ENCODE measurements at regions not wholly inside any gene's neighbourhood (a gene's known extent, or its start where the extent isn't known, plus 50 kb on each side); places are given as distances from the start of the nearest gene placed in this dataset.

DNA sequence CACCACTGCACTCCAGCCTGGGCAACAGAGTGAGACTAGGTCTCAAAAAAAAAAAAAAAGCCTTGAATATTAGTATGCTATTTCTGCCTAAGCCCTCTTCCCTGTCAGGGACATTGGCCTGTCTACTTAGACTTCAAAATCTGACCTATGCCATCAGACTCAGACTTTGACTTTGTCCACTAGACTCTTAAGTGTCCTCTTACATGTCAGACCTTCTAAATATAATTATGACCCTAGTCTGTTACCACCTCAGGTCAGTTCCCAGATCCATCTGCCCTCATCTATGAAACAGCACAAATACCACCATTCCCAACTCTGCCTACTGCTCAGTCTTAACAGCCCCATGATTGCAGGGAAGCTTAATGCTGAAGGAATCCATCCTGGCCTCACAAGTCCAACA lies 244.6 kb downstream of the ZEB2 start:
- H3K4me3 ChIP-seq (ENCODE audit: low read depth, low read length): no peak overlapping the region
- TF ChIP-seq, protein P1, sequence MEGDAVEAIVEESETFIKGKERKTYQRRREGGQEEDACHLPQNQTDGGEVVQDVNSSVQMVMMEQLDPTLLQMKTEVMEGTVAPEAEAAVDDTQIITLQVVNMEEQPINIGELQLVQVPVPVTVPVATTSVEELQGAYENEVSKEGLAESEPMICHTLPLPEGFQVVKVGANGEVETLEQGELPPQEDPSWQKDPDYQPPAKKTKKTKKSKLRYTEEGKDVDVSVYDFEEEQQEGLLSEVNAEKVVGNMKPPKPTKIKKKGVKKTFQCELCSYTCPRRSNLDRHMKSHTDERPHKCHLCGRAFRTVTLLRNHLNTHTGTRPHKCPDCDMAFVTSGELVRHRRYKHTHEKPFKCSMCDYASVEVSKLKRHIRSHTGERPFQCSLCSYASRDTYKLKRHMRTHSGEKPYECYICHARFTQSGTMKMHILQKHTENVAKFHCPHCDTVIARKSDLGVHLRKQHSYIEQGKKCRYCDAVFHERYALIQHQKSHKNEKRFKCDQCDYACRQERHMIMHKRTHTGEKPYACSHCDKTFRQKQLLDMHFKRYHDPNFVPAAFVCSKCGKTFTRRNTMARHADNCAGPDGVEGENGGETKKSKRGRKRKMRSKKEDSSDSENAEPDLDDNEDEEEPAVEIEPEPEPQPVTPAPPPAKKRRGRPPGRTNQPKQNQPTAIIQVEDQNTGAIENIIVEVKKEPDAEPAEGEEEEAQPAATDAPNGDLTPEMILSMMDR (IDR thresholded peaks at IDR 0.05; ENCODE audit: insufficient read depth, low read length): no peak
- DNase-seq (ENCODE audit: low read depth): no peak

DNA sequence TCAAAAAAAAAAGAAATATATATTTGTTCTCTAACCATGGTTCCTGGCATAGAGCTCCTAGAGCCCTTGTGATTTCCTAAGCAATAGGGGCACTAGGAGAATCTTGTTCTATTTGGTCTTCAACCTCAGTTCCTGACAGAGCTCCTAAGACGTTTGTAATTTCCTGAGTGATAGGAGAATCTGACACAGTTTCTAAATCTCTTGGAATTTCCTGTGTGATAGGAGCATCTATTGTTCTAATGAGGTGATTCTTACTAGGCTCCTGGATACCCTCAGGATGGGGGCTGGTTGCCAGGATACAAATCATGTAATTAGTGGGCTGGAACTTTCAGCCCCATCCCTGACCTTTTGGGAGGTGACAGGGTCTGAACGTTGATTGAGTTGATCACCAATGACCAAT lies 245.8 kb downstream of the ZEB2 start:
- TF ChIP-seq, protein P1 (IDR thresholded peaks at IDR 0.05; ENCODE audit: insufficient read depth, low read length): no peak
- H3K4me3 ChIP-seq (ENCODE audit: low read depth, low read length): no peak overlapping the region
- DNase-seq (ENCODE audit: low read depth): peak; percentile 12

DNA sequence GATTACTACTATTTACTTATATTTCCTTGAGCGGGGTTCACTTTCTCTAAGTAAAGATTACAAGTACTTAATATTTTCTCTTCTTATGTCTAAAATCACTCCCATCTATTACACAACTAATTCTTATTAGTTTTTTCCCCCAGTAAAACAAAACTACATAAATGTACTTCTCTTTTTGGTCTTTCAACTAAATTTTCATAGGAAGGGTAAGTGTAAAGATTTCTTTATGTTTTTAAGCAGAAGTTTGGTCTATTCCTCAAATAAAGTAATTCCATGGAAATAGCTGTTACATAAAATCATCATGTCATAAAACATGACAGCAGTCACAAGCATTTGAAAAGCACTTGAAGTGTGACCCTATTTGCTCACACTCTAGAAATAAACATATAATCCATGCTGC lies 249.0 kb downstream of the ZEB2 start:
- no peak overlapping the region for H3K4me3 ChIP-seq (ENCODE audit: low read depth, low read length)
- TF ChIP-seq, protein P1 (IDR thresholded peaks at IDR 0.05; ENCODE audit: insufficient read depth, low read length): no peak
- no peak for DNase-seq (ENCODE audit: low read depth)

DNA sequence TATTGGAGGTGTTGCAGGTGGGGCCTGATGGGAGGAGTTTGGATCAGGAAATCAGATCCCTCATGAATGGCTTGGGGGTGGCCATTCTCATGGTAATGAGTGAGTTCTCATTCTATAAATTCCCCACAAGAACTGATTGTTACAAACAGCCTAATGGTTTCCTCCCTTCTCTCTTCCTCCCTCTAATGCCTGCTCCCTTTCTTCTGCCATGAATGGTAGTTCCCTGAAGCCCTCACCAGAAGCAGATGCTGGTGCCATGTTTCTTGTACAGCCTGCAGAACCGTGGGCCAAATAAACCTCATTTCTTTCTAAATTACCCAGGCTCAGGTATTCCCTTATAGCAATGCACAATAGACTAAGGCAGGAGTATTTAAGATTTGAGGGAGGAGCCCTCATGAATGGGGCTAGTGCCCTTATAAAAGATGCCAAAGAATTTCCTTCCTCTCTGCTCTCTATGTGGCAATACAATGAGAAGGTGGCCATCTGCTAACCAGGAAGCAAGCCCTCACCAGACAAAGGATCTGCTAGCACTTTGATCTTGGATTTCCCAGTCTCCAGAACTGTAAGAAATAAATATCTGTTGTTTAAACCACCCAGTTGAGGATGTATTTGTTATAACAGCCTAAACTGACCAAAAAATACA lies 251.8 kb downstream of the ZEB2 start:
- H3K4me3 ChIP-seq (ENCODE audit: low read depth, low read length): no peak overlapping the region
- TF ChIP-seq, protein P1 (IDR thresholded peaks at IDR 0.05; ENCODE audit: insufficient read depth, low read length): no peak

DNA sequence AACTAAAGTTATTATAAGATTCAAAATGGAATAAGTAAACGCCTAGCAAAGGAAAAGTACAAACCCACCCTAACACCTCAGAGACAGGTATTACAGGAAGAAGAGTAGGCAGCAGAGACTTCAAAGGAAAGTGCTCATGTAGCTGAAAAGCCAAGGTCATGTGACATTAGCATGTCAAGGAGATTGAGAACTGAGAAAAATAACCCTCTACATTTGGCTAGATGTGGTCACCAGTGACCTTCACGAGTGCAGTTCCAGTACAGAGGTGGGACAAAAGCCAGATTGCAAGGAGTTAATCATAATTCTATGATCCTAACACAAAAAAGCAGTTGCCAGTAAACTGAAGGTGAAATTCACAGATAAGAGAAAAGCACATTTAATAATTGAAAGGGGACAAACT lies 252.7 kb downstream of the ZEB2 start:
- TF ChIP-seq, protein P1 (IDR thresholded peaks at IDR 0.05; ENCODE audit: insufficient read depth, low read length): no peak

More for the DNA sequence above, 251.8 kb downstream of the ZEB2 start:
- no peak for DNase-seq (ENCODE audit: low read depth)

DNA sequence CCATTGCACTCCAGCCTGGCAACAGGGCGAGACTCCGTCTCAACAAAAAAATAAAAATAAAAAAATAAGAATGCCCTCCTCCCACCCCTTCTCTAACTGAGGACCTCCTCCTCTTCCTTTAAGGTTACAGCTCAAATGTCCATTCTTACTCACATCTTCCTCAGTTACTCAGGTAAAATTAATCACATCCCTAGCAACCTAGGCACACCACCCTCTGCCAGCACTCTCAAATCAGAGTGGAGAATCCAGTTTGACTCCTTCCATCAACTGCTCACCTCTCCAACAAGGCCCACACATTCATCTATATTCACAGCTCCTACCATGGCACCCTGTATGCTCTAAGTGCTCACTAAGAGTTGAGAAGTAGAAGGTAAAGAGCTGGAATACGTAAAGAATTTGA lies 254.3 kb downstream of the ZEB2 start:
- H3K4me3 ChIP-seq (ENCODE audit: low read depth, low read length): no peak overlapping the region
- TF ChIP-seq, protein P1 (IDR thresholded peaks at IDR 0.05; ENCODE audit: insufficient read depth, low read length): no peak
- DNase-seq (ENCODE audit: low read depth): no peak

More for the DNA sequence above, 252.7 kb downstream of the ZEB2 start:
- no peak for DNase-seq (ENCODE audit: low read depth)
- no peak overlapping the region for H3K4me3 ChIP-seq (ENCODE audit: low read depth, low read length)

DNA sequence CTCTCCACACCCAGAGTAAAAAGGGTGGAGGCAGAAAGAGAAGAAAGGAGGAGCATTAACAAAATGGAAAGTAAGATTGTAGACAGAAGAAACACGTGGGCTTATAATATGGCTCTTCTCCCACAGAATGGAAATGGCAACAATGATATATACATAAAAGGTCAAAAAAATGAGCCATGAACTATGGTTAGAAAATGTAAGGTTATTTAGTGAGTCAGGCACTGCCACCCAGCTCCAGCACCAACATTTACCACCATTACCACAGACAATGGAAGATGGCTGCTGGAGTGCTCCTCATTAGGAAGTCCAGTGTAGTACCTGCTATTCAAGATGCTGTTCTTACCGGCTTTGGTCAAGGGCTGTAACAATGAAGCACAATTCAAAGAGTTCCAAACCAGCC lies 258.0 kb downstream of the ZEB2 start:
- no peak overlapping the region for H3K4me3 ChIP-seq (ENCODE audit: low read depth, low read length)
- no peak for DNase-seq (ENCODE audit: low read depth)
- TF ChIP-seq, protein P1 (IDR thresholded peaks at IDR 0.05; ENCODE audit: insufficient read depth, low read length): no peak
